ENCODE measurements at regions not wholly inside any gene's neighbourhood (a gene's known extent, or its start where the extent isn't known, plus 50 kb on each side); places are given as distances from the start of the nearest gene placed in this dataset.

GRCh38 chr1:68359045-68359444 lies 90.7 kb downstream of the RPE65 start:
- no peak for TF ChIP-seq GATA2 (IDR thresholded peaks at IDR 0.05; ENCODE audit: low read depth, low read length)
- TF ChIP-seq GATA3 (IDR thresholded peaks at IDR 0.05; ENCODE audit: low read depth, low read length) = no peak
